ENCODE measurements at regions not wholly inside any gene's neighbourhood (a gene's known extent, or its start where the extent isn't known, plus 50 kb on each side); places are given as distances from the start of the nearest gene placed in this dataset.

GRCh38 chr4:125710766-125711165 lies 396.0 kb downstream of the FAT4 start:
- in situ Hi-C loops (cut with HindIII; ENCODE audit: extremely low pct_ligation_motif_present, low pct_unique_long_range_greater_than_20kb) (no loop called here), intact Hi-C loops (cut with micrococcal nuclease; ENCODE audit: unreplicated experiment) (no loop called here)
- no peak overlapping the region for H2AFZ ChIP-seq (ENCODE audit: low read length)
- no peak overlapping the region for H3K27ac ChIP-seq (ENCODE audit: extremely low read length, insufficient read depth, low read length)
- no peak overlapping the region for H3K9ac ChIP-seq (ENCODE audit: insufficient read depth, low read depth, low read length)
- H3K9me3 ChIP-seq (ENCODE audit: low read length), result no peaks in the 10 kb centered on the region
- no peaks in the 10 kb centered on the region for H3K27me3 ChIP-seq (ENCODE audit: control insufficient read depth in 1 of 2, insufficient read depth in 2 of 2, low read length in 2 of 2)
- no peak overlapping the region for H3K4me3 ChIP-seq (replicated peaks in 1 of 3; ENCODE audit: insufficient read depth in 1 of 3, low read depth in 2 of 3, low read length in 3 of 3)
- TF ChIP-seq ZBTB7A (CRISPR knock-in tag; IDR thresholded peaks at IDR 0.05) (no peak), ZNF205 (CRISPR knock-in tag; IDR thresholded peaks at IDR 0.05) (no peak)
- ChIA-PET POLR2A (no interaction called here), CTCF (ENCODE audit: low intra/inter-chr PET ratio, low total read pairs) (no interaction called here)
- no peak overlapping the region for H3K4me2 ChIP-seq (ENCODE audit: low read depth, low read length)
- H3K36me3 ChIP-seq (replicated peaks in 1 of 2; ENCODE audit: control insufficient read depth in 1 of 2, insufficient read depth in 2 of 2, low read length in 2 of 2), result no peaks in the 10 kb centered on the region
- no TSS peak for BruUV-seq (replicated peaks)
- FAIRE-seq (no peak), DNase-seq (ENCODE audit: low spot score) (no peak), ATAC-seq (no peak)
- H3K4me1 ChIP-seq (ENCODE audit: insufficient read depth, low read length), result no peaks in the 10 kb centered on the region
- no peaks in the 10 kb centered on the region for H4K20me1 ChIP-seq (ENCODE audit: insufficient read depth, low read length)
- no peaks in the 10 kb centered on the region for H3K79me2 ChIP-seq (ENCODE audit: insufficient read depth, low read length)

DNA sequence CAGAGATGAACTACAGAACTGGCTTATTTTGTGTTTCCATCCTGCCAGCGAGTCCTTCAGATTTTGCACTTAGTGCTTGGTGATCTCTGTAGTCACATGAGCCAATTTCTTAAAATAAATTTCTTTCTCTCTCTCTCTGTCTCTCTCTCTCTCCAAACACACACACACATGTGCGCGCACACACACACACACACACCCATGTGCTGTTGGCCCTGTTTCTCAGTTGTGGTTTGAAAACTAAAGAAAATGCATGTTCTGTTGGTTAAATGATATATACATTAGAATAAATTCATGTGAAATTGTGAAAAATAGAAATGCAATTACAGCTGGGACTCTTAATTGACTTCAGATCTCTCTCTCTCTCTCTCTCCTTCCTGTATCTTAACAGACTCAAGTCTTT lies 399.3 kb downstream of the FAT4 start:
- no peaks in the 10 kb centered on the region for H3K4me1 ChIP-seq (ENCODE audit: insufficient read depth, low read length)
- no peaks in the 10 kb centered on the region for H4K20me1 ChIP-seq (ENCODE audit: insufficient read depth, low read length)
- H3K4me3 ChIP-seq (replicated peaks in 1 of 3; ENCODE audit: insufficient read depth in 1 of 3, low read depth in 2 of 3, low read length in 3 of 3), result no peak overlapping the region
- no peak overlapping the region for H3K27ac ChIP-seq (ENCODE audit: extremely low read length, insufficient read depth, low read length)
- WGBS (ENCODE audit: low lambda C conversion rate), result 59% methylated on average over 3 of the region's 3 CpGs
- no peak for ATAC-seq
- H3K4me2 ChIP-seq (ENCODE audit: low read depth, low read length), result no peak overlapping the region
- intact Hi-C loops (cut with micrococcal nuclease; ENCODE audit: unreplicated experiment) (no loop called here), in situ Hi-C loops (cut with HindIII; ENCODE audit: extremely low pct_ligation_motif_present, low pct_unique_long_range_greater_than_20kb) (no loop called here)
- no peak for DNase-seq (ENCODE audit: low spot score)
- no TSS peak for BruUV-seq (replicated peaks)
- ChIA-PET POLR2A (no interaction called here), CTCF (ENCODE audit: low intra/inter-chr PET ratio, low total read pairs) (no interaction called here)
- no peaks in the 10 kb centered on the region for H3K9me3 ChIP-seq (ENCODE audit: low read length)
- TF ChIP-seq MNT (IDR thresholded peaks at IDR 0.05) (peak; percentile 55), ZNF776 (CRISPR knock-in tag; IDR thresholded peaks at IDR 0.05) (no peak)
- no peaks in the 10 kb centered on the region for H3K79me2 ChIP-seq (ENCODE audit: insufficient read depth, low read length)
- no peak overlapping the region for H3K9ac ChIP-seq (ENCODE audit: insufficient read depth, low read depth, low read length)
- no peak for FAIRE-seq
- H3K27me3 ChIP-seq (ENCODE audit: control insufficient read depth in 1 of 2, insufficient read depth in 2 of 2, low read length in 2 of 2), result no peaks in the 10 kb centered on the region
- H2AFZ ChIP-seq (ENCODE audit: low read length), result no peak overlapping the region
- H3K36me3 ChIP-seq (replicated peaks in 1 of 2; ENCODE audit: control insufficient read depth in 1 of 2, insufficient read depth in 2 of 2, low read length in 2 of 2), result no peaks in the 10 kb centered on the region
